Neural cell (in vitro differentiated cells): ENCODE measurements at regions not wholly inside any gene's neighbourhood (a gene's known extent, or its start where the extent isn't known, plus 50 kb on each side); places are given as distances from the start of the nearest gene placed in this dataset.
"Not testable (repeated sequence)": the region's sequence is repeated elsewhere in the genome, so short reads cannot be mapped to it uniquely, and the experiment has no call there.

Experiments used
- H2AFZ ChIP-seq: fragments of 200-600, 300-800 bp; sonication (generic), shearing (Covaris generic); 2 replicates; pipeline ENCODE4 v1.6.0; 2014; ENCODE audit warnings: low read depth, mild to moderate bottlenecking, antibody characterized with exemption, low read length, moderate library complexity
- H3F3A ChIP-seq: fragments of 200-600 bp; shearing (Covaris generic); 2 replicates; pipeline ENCODE4 v1.6.1; 2016; ENCODE audit warnings: mild to moderate bottlenecking, moderate library complexity, mixed read lengths, antibody characterized with exemption, low read length; ENCODE audit not compliant: insufficient read depth, poor library complexity, severe bottlenecking
- H3K27ac ChIP-seq: fragments of 200-600, 300-800 bp; sonication (generic), shearing (Covaris generic); 2 replicates; pipeline ENCODE4 v1.5.1; 2014; ENCODE audit warnings: mild to moderate bottlenecking, low read length, moderate library complexity
- H3K27me3 ChIP-seq: fragments of 300-800, 200-600 bp; sonication (generic), shearing (Covaris generic); 2 replicates; pipeline ENCODE4 v1.6.0; 2014; ENCODE audit warnings: mild to moderate bottlenecking, low read depth, low read length, moderate library complexity; ENCODE audit not compliant: insufficient read depth
- H3K36me3 ChIP-seq: fragments of 300-800, 200-600 bp; sonication (generic), shearing (Covaris generic); 2 replicates; pipeline ENCODE4 v1.5.1; 2014; ENCODE audit warnings: mild to moderate bottlenecking, antibody characterized with exemption, low read length, moderate library complexity; ENCODE audit not compliant: insufficient read depth
- H3K4me2 ChIP-seq: fragments of 300-800, 200-600 bp; sonication (generic), shearing (Covaris generic); 2 replicates; pipeline ENCODE4 v1.6.0; 2014; ENCODE audit warnings: mild to moderate bottlenecking, low read length
- H3K4me3 ChIP-seq: fragments of 300-800, 200-600 bp; sonication (generic), shearing (Covaris generic); 2 replicates; pipeline ENCODE4 v1.5.1; 2014; ENCODE audit warnings: mild to moderate bottlenecking, low read length, moderate library complexity
- H3K79me2 ChIP-seq: fragments of 200-600 bp; shearing (Covaris generic); replicated peaks from 2 replicates; pipeline ENCODE4 v1.6.0; 2014; ENCODE audit warnings: mild to moderate bottlenecking, low read length, moderate library complexity; ENCODE audit not compliant: insufficient read depth
- H3K9ac ChIP-seq: fragments of 300-800, 200-600 bp; sonication (generic), shearing (Covaris generic); 2 replicates; pipeline ENCODE4 v1.6.1; 2016; ENCODE audit warnings: mild to moderate bottlenecking, low read length, mixed read lengths
- H3K9me2 ChIP-seq: fragments of 200-600 bp; shearing (Covaris generic); 2 replicates; pipeline ENCODE4 v1.6.1; 2016; ENCODE audit warnings: mild to moderate bottlenecking, low read length, mixed read lengths; ENCODE audit not compliant: insufficient read depth
- H3K9me3 ChIP-seq: fragments of 200-600, 300-800 bp; sonication (generic), shearing (Covaris generic); 2 replicates; pipeline ENCODE4 v1.6.1; 2016; ENCODE audit warnings: mild to moderate bottlenecking, mixed run types, low read length, moderate library complexity, mixed read lengths
- H4K20me1 ChIP-seq: fragments of 200-600 bp; shearing (Covaris generic); 2 replicates; pipeline ENCODE4 v1.6.1; 2016; ENCODE audit warnings: mild to moderate bottlenecking, mixed run types; ENCODE audit not compliant: insufficient read depth
- CTCF ChIP-seq: fragments of 450-650 bp; IDR thresholded peaks from 2 replicates; pipeline ENCODE4 v1.5.1; 2014; ENCODE audit warnings: antibody characterized with exemption, mild to moderate bottlenecking, moderate library complexity; ENCODE audit not compliant: poor library complexity, severe bottlenecking
- EP300 ChIP-seq: fragments of 450-650 bp; conservative IDR thresholded peaks from 2 replicates; pipeline ENCODE4 v1.6.1; 2014; ENCODE audit warnings: antibody characterized with exemption, mild to moderate bottlenecking, moderate library complexity; ENCODE audit not compliant: poor library complexity, severe bottlenecking
- EZH2 ChIP-seq: fragments of 200-600, 300-800 bp; shearing (Covaris generic), sonication (generic); IDR thresholded peaks from 2 replicates; pipeline ENCODE4 v1.6.1; 2014; ENCODE audit warnings: antibody characterized with exemption, low read length, borderline replicate concordance, mild to moderate bottlenecking; ENCODE audit not compliant: insufficient read depth, poor library complexity, severe bottlenecking
- MXI1 ChIP-seq: fragments of 450-650 bp; conservative IDR thresholded peaks from 2 replicates; pipeline ENCODE4 v1.6.1; 2014; ENCODE audit warnings: antibody characterized with exemption, mild to moderate bottlenecking; ENCODE audit not compliant: poor library complexity, severe bottlenecking
- POLR2AphosphoS5 ChIP-seq: IDR thresholded peaks from 2 replicates; pipeline ENCODE4 v1.6.1; 2012
- RAD21 ChIP-seq: fragments of 450-650 bp; conservative IDR thresholded peaks from 2 replicates; pipeline ENCODE4 v1.6.1; 2014; ENCODE audit warnings: antibody characterized with exemption, mild to moderate bottlenecking, moderate library complexity
- REST ChIP-seq: IDR thresholded peaks from 2 replicates; pipeline ENCODE4 v1.6.1; 2012; ENCODE audit warnings: borderline replicate concordance
- SMC3 ChIP-seq: fragments of 450-650 bp; conservative IDR thresholded peaks from 2 replicates; pipeline ENCODE4 v1.6.1; 2014; ENCODE audit warnings: antibody characterized with exemption, mild to moderate bottlenecking, moderate library complexity; ENCODE audit not compliant: poor library complexity
- TAF1 ChIP-seq: IDR thresholded peaks from 2 replicates; pipeline ENCODE4 v1.6.1; 2012; ENCODE audit warnings: low read depth

GRCh38 chr2:51903728-51904127, 871.8 kb upstream of the NRXN1 start:
- no peaks in the 10 kb centered on the region for H4K20me1 ChIP-seq
- H3K27me3 ChIP-seq: no peaks in the 10 kb centered on the region
- H3K4me2 ChIP-seq: no peak overlapping the region
- no peaks in the 10 kb centered on the region for H3K36me3 ChIP-seq
- no peak overlapping the region for H2AFZ ChIP-seq
- H3K4me3 ChIP-seq: no peak overlapping the region
- H3F3A ChIP-seq: no peaks in the 10 kb centered on the region
- no peak overlapping the region for H3K27ac ChIP-seq
- H3K9me3 ChIP-seq: no peaks in the 10 kb centered on the region
- H3K9me2 ChIP-seq: no peaks in the 10 kb centered on the region
- TF ChIP-seq EP300 (no peak), REST (no peak), MXI1 (no peak), RAD21 (no peak), TAF1 (no peak), EZH2 (no peak), CTCF (no peak), SMC3 (no peak), POLR2AphosphoS5 (no peak)
- H3K9ac ChIP-seq: no peak overlapping the region
- H3K79me2 ChIP-seq: no peaks in the 10 kb centered on the region

GRCh38 chr2:51899643-51900042, 867.7 kb upstream of the NRXN1 start:
- H3K27ac ChIP-seq: no peak overlapping the region
- no peaks in the 10 kb centered on the region for H3K36me3 ChIP-seq
- H3F3A ChIP-seq: no peaks in the 10 kb centered on the region
- TF ChIP-seq SMC3 (no peak), EP300 (no peak), TAF1 (no peak), RAD21 (no peak), REST (no peak), CTCF (no peak), MXI1 (no peak)
- H2AFZ ChIP-seq: no peak overlapping the region
- H3K79me2 ChIP-seq: no peaks in the 10 kb centered on the region
- no peaks in the 10 kb centered on the region for H4K20me1 ChIP-seq
- no peak overlapping the region for H3K9ac ChIP-seq
- no peaks in the 10 kb centered on the region for H3K9me2 ChIP-seq
- H3K4me2 ChIP-seq: no peak overlapping the region
- H3K27me3 ChIP-seq: no peaks in the 10 kb centered on the region
- H3K9me3 ChIP-seq: no peaks in the 10 kb centered on the region
- no peak overlapping the region for H3K4me3 ChIP-seq

GRCh38 chr2:51894584-51894983, 862.7 kb upstream of the NRXN1 start:
- H3K27me3 ChIP-seq, H3F3A ChIP-seq, H3K4me3 ChIP-seq, H2AFZ ChIP-seq, H3K9ac ChIP-seq, H3K27ac ChIP-seq, H3K36me3 ChIP-seq, H3K4me2 ChIP-seq, H3K9me3 ChIP-seq, H3K9me2 ChIP-seq, H3K79me2 ChIP-seq, H4K20me1 ChIP-seq: not testable (repeated sequence)
